Putamen (tissue), 1 donor: ENCODE measurements at regions not wholly inside any gene's neighbourhood (a gene's known extent, or its start where the extent isn't known, plus 50 kb on each side); places are given as distances from the start of the nearest gene placed in this dataset.
"Not testable (repeated sequence)": the region's sequence is repeated elsewhere in the genome, so short reads cannot be mapped to it uniquely, and the experiment has no call there.

Experiments used
- DNase-seq: peaks from one replicate; pipeline ENCODE4 v3.0.0-alpha.2; 2016; ENCODE audit warnings: low spot score

DNA sequence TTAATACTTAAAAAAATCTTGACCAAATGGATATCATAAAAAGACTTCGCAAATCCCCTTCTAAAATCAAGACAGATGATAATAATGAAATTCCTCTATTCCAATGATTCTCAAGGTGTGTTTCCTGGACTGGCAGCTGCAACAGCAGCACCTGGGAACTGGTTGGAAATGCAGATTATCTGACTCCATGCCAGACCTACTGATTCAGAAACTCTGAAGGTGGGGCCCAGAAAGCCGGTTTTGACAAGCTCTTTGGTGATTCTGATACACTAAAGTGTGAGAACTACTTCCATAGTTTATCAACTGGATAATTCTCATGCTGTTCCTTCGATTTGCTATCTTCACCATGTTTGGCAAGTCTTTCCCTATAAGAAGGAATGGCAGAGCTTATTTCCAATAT lies 252.1 kb downstream of the COL12A1 start:
- no peak for DNase-seq

- no peak for DNase-seq
Observed at GRCh38 chr6:74946961-74947360, 258.9 kb downstream of the COL12A1 start.

- DNase-seq, result no peak
Observed at GRCh38 chr6:74942130-74942529, 263.7 kb downstream of the COL12A1 start.

- DNase-seq, result no peak
Observed at GRCh38 chr6:74941424-74941823, 264.4 kb downstream of the COL12A1 start.

- no peak for DNase-seq
Observed at GRCh38 chr6:74939721-74940620, 265.9 kb downstream of the COL12A1 start.

- DNase-seq, result no peak
Observed at GRCh38 chr6:74939151-74939708, 266.6 kb downstream of the COL12A1 start.

- no peak for DNase-seq
Observed at GRCh38 chr6:74937936-74938335, 267.9 kb downstream of the COL12A1 start.

DNA sequence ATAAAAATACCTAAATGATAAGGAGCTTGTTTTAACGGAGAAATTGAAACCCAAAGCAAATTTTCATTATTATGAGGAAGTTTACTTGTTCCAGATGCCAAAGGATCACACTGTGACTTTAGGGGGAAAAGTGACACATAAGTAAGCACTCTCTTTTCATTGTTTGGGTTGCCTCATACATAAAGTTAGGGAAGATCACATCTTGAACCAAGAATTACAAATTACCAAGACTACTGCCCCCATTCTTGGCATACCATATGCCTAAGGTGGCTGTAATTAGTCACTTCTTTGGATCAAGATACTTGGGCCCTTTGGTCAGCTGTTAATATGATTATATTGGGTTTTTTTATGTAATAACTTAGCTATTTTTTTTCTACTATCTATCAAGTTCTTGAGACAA lies 269.0 kb downstream of the COL12A1 start:
- no peak for DNase-seq

- DNase-seq, result no peak
Observed at GRCh38 chr6:74932232-74932888, 273.5 kb downstream of the COL12A1 start.

DNA sequence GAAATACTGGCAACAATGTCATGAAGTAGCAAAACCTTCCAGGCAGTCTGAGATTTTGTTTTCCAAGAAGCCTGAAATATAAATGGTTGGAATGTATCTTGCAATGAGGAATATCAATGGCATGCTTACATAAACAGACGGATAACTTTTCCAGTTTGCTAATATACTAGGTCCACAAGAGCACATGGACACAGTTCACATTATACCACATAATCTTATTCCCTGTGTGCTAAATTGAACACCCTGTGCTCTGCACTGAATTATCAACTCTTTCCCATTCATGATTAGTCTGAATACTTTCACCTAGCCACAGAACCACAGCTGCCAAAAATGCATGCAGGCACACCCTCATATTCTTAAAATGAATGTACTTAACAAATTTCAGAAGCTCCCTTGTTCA lies 274.3 kb downstream of the COL12A1 start:
- DNase-seq, result no peak

DNA sequence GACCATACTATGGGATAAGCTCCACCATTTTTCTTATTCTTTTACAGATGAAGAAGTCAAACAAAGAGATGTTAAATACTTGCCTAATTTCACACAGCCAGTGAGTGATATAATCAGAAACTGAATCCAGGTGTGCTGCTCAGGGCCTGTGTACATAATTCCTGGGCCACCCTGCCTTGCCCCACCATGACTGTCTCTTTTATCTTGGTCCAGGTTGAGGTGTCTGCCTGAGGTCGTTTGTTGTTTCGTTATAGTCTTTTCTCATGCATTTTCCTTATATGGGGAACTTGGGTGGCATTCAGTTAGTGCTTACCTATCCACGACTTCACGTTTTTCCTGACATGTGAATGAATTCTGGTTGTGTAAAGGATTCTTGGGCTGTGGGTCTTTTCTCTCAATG lies 277.6 kb downstream of the COL12A1 start:
- no peak for DNase-seq

DNA sequence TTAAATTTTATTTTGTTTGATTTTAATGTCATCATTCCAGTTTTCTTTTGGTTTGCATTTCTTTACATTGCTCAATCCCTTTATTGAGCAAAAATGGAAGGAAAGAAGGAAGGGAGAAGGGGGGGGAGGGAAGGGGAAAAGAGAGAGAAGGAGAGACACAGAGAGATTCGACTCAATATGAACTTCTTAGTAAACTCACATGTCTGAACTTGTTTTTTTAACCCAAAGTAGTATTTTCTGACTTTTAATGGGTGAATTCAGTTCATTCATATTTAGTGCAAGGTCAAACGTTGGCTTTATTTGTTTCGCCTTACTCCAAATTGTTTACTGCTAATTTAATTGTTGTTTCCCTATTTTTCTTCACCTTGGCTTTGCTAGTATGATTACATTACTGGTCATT lies 278.6 kb downstream of the COL12A1 start:
- no peak for DNase-seq

- DNase-seq, result no peak
Observed at GRCh38 chr6:74925683-74926082, 280.2 kb downstream of the COL12A1 start.

- no peak for DNase-seq
Observed at GRCh38 chr6:74914888-74915287, 291.0 kb downstream of the COL12A1 start.

- no peak for DNase-seq
Observed at GRCh38 chr6:74912234-74912633, 293.6 kb downstream of the COL12A1 start.

- DNase-seq, result no peak
Observed at GRCh38 chr6:74902846-74903245, 303.0 kb downstream of the COL12A1 start.

DNA sequence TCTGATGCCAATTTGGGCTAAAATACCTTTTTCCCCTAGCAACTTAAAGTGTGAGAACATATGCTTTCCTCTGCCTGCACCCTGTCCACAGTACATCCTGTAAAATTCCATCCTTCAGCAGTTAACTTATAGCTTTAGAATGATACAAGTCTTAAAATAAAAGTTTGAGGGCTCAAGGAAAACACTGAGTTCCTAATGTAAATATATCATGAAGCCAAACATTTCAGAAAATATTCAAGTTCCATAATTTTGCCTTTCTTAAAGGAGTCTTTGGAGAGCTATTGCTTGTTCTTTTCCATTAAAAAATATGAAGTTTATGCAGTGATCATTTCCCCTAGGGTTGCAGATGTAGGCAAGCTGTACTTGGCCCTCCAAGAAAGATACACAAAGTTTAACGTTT lies 303.8 kb downstream of the COL12A1 start:
- DNase-seq, result no peak

GRCh38 chr6:74901576-74901975 lies 304.3 kb downstream of the COL12A1 start:
- no peak for DNase-seq

DNA sequence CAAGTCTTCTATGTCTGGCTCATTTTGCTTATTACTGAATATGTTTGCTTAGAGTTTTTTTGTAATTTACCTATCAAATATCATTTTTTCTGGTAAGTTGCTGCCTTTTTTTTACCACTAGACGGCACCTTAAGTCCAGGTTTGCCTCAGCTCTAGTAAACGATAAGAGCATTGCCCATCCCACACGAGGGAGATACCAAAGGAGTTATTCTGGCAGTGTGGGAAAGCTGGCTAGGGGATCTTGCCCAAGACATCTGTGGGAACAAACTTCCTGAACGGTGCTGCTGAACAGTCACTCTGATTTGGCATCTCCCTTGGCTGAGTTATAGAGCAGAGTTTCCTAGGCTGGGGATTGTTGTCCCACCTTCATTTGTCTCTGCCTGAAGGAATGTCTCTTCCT lies 306.4 kb downstream of the COL12A1 start:
- DNase-seq, result no peak

GRCh38 chr6:74892091-74892490 lies 313.8 kb downstream of the COL12A1 start:
- no peak for DNase-seq

GRCh38 chr6:74891349-74891831 lies 314.5 kb downstream of the COL12A1 start:
- no peak for DNase-seq

- DNase-seq, result no peak
Observed at GRCh38 chr6:74889635-74890034, 316.2 kb downstream of the COL12A1 start.

- DNase-seq, result not testable (repeated sequence)
Observed at GRCh38 chr6:74888741-74889140, 317.1 kb downstream of the COL12A1 start.
